ENCODE measurements at regions not wholly inside any gene's neighbourhood (a gene's known extent, or its start where the extent isn't known, plus 50 kb on each side); places are given as distances from the start of the nearest gene placed in this dataset.
"Not testable (repeated sequence)": the region's sequence is repeated elsewhere in the genome, so short reads cannot be mapped to it uniquely, and the experiment has no call there.

GRCh38 chr4:163700383-163700782, 205.9 kb downstream of the TMA16 start:
- FAIRE-seq; H2AK5ac ChIP-seq (ENCODE audit: low read depth, low read length); H3K36me3 ChIP-seq (ENCODE audit: control insufficient read depth in 2 of 4, insufficient read depth in 4 of 4, low read length in 3 of 4); H3K4me3 ChIP-seq (ENCODE audit: extremely low read depth in 1 of 4, insufficient read depth in 2 of 4, low read depth in 3 of 4, low read length in 4 of 4); H4K20me1 ChIP-seq (replicated peaks in 1 of 2; ENCODE audit: control insufficient read depth in 1 of 2, insufficient read depth in 2 of 2, low read length in 2 of 2); H3K9ac ChIP-seq (replicated peaks in 1 of 4; ENCODE audit: extremely low read depth in 1 of 4, low read depth in 3 of 4, low read length in 3 of 4); H2BK5ac ChIP-seq (ENCODE audit: low read depth, low read length); H2BK15ac ChIP-seq (ENCODE audit: low read length); H2AFZ ChIP-seq (ENCODE audit: low read length); H3K4ac ChIP-seq (replicated peaks; ENCODE audit: insufficient read length, low read depth, low read length); DNase-seq (ENCODE audit: low read depth in 1 of 2, low spot score in 2 of 2); H2BK12ac ChIP-seq (ENCODE audit: low read depth, low read length); H3K27me3 ChIP-seq (replicated peaks in 1 of 4; ENCODE audit: control insufficient read depth in 3 of 4, extremely low read depth in 1 of 4, insufficient read depth in 3 of 4, low read length in 3 of 4); H4K91ac ChIP-seq (replicated peaks; ENCODE audit: insufficient read length, low read length); H3K79me1 ChIP-seq (ENCODE audit: low read depth, low read length); H4K5ac ChIP-seq (ENCODE audit: insufficient read length, low read depth, low read length); H3K23me2 ChIP-seq (ENCODE audit: low read depth, low read length); H3K4me2 ChIP-seq (ENCODE audit: insufficient read depth in 1 of 2, low read depth in 2 of 2, low read length in 2 of 2); H3K14ac ChIP-seq (ENCODE audit: insufficient read length); H3K4me1 ChIP-seq (replicated peaks in 1 of 4; ENCODE audit: control insufficient read depth in 3 of 4, insufficient read depth in 4 of 4, low read length in 3 of 4); H3K79me2 ChIP-seq (ENCODE audit: control insufficient read depth in 1 of 2, insufficient read depth in 2 of 2, low read length in 2 of 2); POLR2A ChIA-PET (ENCODE audit: partially characterized antibody); H3K23ac ChIP-seq (ENCODE audit: insufficient read length); H2BK120ac ChIP-seq (replicated peaks; ENCODE audit: low read depth, low read length); H3K27ac ChIP-seq (ENCODE audit: low read depth, low read length); H3K18ac ChIP-seq (ENCODE audit: extremely low read depth, low read length); H3K56ac ChIP-seq (replicated peaks; ENCODE audit: insufficient read length, low read depth, low read length); H3K9me3 ChIP-seq (ENCODE audit: insufficient read depth in 2 of 2, low read depth in 1 of 2, low read length in 1 of 2); H4K8ac ChIP-seq (ENCODE audit: extremely low read depth, insufficient read depth, low read length); H2BK20ac ChIP-seq (ENCODE audit: low read length): not testable (repeated sequence)
- 92% methylated on average over 4 of the region's 4 CpGs; no CpG with 5 or more reads in 1 of the 2 experiments for WGBS, 2 experiments (ENCODE audit: extremely low coverage in 1 of 2, insufficient coverage in 1 of 2, insufficient read length in 1 of 2, insufficient replicate concordance in 2 of 2, low coverage in 1 of 2, low lambda C conversion rate in 2 of 2, missing lambda C conversion rate in 1 of 2)
- CTCF ChIA-PET (ENCODE audit: partially characterized antibody), result interaction anchor here (0.6 kb wide), 2 partner anchors 366 to 1338 kb away, joined by 3 read pairs; no protein-coding TSS in a partner anchor

Data from H1 (cell line).